ENCODE measurements at regions not wholly inside any gene's neighbourhood (a gene's known extent, or its start where the extent isn't known, plus 50 kb on each side); places are given as distances from the start of the nearest gene placed in this dataset.
"Not testable (repeated sequence)": the region's sequence is repeated elsewhere in the genome, so short reads cannot be mapped to it uniquely, and the experiment has no call there.

DNA sequence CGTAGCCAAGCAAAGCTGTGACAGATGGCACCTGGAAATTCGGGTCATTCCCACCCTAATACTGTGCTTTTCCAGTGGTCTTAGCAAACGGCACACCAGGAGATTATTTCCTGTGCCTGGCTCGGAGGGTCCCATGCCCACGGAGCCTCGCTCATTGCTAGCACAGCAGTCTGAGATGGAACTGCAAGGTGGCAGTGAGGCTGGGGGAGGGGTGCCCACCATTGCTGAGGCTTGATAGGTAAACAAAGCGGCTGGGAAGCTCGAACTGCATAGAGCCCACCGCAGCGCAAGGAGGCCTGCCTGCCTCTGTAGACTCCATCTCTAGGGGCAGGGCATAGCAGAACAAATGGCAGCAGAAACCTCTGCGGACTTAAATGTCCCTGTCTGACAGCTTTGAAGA, 942.8 kb downstream of the METTL15 start:
- H3K9me3 Mint-ChIP-seq, result peaks cover 6 to 21% (median 14%) of the 10 kb centered on the region in 7 donors
- not testable (repeated sequence) for H3K27ac Mint-ChIP-seq; DNase-seq; H3K27me3 Mint-ChIP-seq; H3K4me1 Mint-ChIP-seq; H3K36me3 Mint-ChIP-seq; ATAC-seq (ENCODE audit: low read depth in 2 of 2); H3K4me3 Mint-ChIP-seq

DNA sequence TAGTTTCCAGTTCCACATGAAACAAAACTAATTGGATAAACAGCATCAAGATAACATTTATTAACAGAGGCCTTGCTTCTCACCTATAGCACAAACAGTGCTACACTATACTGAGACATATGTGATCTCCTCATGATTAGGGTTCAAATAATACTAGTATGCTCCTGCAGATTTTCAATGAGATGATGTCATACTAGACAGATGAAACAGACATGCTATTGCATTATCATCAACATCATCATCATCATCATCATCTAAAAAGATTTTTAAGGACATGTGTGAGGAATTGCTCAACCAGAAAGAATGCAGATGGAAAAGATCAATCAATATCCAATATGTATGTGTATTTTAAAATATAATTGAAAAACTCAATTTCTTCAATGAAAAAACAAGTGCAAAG, 932.3 kb downstream of the METTL15 start:
- no peak for ATAC-seq (ENCODE audit: low read depth in 2 of 2)
- no peak overlapping the region for H3K4me3 Mint-ChIP-seq

DNA sequence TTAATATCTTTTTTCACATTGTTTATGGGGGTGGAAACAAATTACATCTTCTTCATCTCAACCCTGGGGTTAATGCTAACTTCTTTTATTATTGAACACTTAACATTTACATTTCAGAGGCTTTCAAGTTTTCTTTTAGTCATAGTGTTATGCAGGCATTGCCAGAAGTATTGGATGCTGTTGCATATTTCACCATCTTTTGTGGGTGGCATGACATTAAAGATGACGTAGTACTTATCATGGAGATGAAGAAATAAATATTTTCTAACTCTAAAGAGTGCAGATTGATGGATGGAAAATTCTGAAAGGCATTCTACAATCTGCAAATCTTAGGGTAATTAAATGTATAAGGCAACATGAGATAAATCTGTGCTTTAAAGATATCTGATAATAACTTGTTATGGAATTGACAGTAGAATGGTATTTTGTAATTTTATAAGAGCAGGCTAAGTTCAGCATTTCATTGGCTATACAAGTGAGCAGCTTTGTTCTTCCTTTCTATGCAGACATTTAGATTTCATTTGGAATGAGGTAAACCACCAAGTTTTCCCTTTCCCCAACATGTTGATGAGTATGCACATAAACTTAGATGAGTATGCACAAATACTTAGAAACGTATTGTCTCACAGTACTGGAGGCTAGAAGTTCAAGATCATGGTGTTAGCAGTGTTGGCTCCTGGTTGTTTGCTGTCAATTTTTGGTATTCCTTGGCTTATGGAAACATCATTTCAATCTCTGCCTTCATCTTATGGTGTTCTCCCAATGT, 924.4 kb downstream of the METTL15 start:
- H3K4me3 Mint-ChIP-seq, result no peak overlapping the region
- H3K9me3 Mint-ChIP-seq, result peaks cover 3 to 19% (median 11%) of the 10 kb centered on the region in 7 donors
- no peaks in the 10 kb centered on the region for H3K36me3 Mint-ChIP-seq
- no peaks in the 10 kb centered on the region for H3K27me3 Mint-ChIP-seq
- no peak overlapping the region for H3K27ac Mint-ChIP-seq
- no peak for DNase-seq
- no peaks in the 10 kb centered on the region for H3K4me1 Mint-ChIP-seq
- no peak for ATAC-seq (ENCODE audit: low read depth in 2 of 2)

More for the DNA sequence above, 932.3 kb downstream of the METTL15 start:
- peaks cover 0 to 13% (median 7%) of the 10 kb centered on the region in 7 donors for H3K9me3 Mint-ChIP-seq
- no peak overlapping the region for H3K27ac Mint-ChIP-seq
- no peaks in the 10 kb centered on the region for H3K36me3 Mint-ChIP-seq
- no peak for DNase-seq
- H3K4me1 Mint-ChIP-seq, result no peaks in the 10 kb centered on the region
- H3K27me3 Mint-ChIP-seq, result no peaks in the 10 kb centered on the region

DNA sequence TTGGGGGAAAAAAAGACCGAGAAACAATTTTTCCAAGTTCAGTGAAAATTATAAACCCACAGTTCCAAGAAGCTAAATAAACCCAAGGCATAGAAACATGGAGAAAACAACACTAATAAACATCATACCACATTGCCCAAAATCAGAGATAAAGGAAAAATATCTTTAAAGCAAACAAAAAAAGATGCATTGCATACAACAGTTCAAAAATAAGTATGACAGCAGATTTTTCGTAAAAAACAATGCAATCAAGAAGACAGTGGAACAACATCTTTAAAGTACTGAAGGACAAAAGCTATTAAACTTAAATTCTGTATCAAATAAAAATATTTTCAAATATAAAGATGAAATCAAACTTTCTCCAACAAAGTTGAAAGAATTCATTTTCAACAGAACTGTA, 921.3 kb downstream of the METTL15 start:
- Mint-ChIP-seq H3K27me3 (no peaks in the 10 kb centered on the region), H3K4me3 (no peak overlapping the region), H3K4me1 (no peaks in the 10 kb centered on the region), H3K27ac (no peak overlapping the region), H3K36me3 (no peaks in the 10 kb centered on the region), H3K9me3 (peaks cover 3 to 30% (median 11%) of the 10 kb centered on the region in 7 donors)
- ATAC-seq (ENCODE audit: low read depth in 2 of 2), result no peak
- DNase-seq, result no peak

DNA sequence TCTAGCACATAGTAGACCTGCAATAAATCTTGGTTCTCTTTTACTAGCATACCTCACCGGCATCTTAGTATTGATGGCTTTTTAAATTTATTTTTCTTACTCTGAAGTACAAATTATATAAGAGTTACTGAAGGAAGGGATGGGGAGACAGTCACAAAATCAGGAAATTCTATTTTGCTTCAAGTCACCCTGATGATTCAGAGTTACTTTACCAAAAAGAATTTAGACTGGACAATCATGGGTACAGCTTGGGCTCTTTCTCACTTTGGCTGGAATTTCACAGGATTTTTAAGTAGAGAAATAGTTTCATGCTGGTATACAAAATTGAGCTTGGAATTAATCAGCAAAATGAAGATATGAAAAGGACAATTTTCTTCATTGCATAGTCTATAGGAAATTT, 919.2 kb downstream of the METTL15 start:
- Mint-ChIP-seq H3K27me3 (no peaks in the 10 kb centered on the region), H3K27ac (no peak overlapping the region), H3K36me3 (no peaks in the 10 kb centered on the region), H3K4me3 (no peak overlapping the region), H3K9me3 (peaks cover 3 to 30% (median 12%) of the 10 kb centered on the region in 7 donors), H3K4me1 (no peaks in the 10 kb centered on the region)
- DNase-seq (no peak), ATAC-seq (ENCODE audit: low read depth in 2 of 2) (no peak)

DNA sequence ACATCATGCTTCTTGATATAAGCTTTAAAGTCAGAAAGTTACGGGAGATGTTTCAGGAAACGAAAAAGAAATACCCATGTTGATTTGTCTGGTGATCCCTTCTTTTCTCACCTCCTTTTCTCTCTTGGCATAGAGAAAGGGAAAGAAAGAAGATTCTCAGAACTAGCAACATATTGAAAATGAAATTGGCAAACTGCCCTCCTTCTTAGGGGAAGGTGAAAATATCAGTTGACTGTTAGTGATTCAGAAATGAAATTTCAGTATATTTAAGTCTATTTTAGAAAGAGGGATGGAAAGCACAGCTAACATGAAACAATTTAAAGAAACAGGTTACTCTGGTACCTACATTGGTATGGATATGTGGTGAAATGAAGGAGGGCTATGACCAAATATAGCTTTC, 918.1 kb downstream of the METTL15 start:
- Mint-ChIP-seq H3K27me3 (no peaks in the 10 kb centered on the region), H3K9me3 (peaks cover 3 to 30% (median 12%) of the 10 kb centered on the region in 7 donors), H3K36me3 (no peaks in the 10 kb centered on the region), H3K27ac (no peak overlapping the region), H3K4me3 (no peak overlapping the region), H3K4me1 (no peaks in the 10 kb centered on the region)
- DNase-seq, result no peak
- ATAC-seq (ENCODE audit: low read depth in 2 of 2), result no peak

DNA sequence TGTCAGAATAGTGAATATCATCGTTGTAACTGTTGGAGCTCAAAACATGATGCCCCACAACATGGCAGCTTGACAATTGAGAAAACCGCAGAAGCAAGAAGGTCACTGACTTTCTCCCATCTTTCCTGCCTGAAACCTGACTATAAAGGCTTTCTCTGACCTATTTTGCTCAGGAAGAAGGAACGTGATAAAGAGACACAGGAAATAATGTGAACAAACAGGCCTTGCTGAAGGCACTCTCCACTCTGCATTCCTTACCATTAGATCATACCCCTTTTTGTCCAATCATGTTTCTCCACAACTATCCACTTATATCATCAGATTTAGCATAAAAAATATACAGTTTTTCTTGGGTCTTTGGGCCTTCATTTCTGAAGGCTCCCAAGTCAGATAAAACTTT, 916.8 kb downstream of the METTL15 start:
- ATAC-seq (ENCODE audit: low read depth in 2 of 2) (no peak), DNase-seq (no peak)
- Mint-ChIP-seq H3K4me1 (no peaks in the 10 kb centered on the region), H3K4me3 (no peak overlapping the region), H3K36me3 (no peaks in the 10 kb centered on the region), H3K9me3 (peaks cover 3 to 24% (median 12%) of the 10 kb centered on the region in 7 donors), H3K27me3 (no peaks in the 10 kb centered on the region), H3K27ac (no peak overlapping the region)

DNA sequence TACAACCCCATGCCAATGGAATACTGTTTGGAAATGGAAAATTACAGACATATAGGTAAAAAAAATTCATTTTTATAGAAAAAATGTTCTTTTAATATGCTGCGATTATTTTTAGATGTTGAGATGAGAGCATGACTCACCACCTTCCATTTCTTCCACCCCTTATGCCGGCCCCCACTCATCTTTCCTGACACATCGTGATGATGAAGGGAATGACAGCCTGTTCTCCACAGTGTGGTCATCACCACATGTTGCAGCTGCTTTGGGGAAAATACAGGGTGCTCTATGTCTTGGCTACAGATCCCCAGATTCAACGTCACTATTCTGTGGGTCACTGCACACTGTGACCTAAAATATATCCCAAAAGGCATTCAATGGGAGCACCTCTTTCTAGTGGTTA, 916.2 kb downstream of the METTL15 start:
- Mint-ChIP-seq H3K9me3 (peaks cover 2 to 18% (median 11%) of the 10 kb centered on the region in 7 donors), H3K36me3 (no peaks in the 10 kb centered on the region), H3K4me3 (no peak overlapping the region), H3K27me3 (no peaks in the 10 kb centered on the region), H3K27ac (no peak overlapping the region), H3K4me1 (no peaks in the 10 kb centered on the region)
- ATAC-seq (ENCODE audit: low read depth in 2 of 2) (no peak), DNase-seq (no peak)

DNA sequence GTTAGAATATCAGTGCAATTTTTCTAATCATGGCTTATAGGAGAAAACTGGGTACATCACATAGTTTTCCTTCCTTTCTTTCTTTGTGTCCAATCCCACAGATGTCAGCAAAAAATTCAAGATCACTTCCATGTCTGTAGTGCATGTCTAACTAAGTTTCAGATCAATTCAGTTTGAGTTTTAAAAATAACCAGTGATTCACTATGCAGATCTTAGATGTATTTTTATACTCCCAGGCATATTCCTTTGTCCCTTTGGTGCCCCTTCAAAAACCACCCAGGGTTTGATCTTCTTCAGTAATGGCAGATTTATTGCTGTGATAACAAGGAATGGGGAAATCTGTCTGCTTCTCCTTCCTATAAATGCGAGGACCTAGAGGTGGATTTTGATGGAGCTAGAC, 915.6 kb downstream of the METTL15 start:
- DNase-seq, result no peak
- no peaks in the 10 kb centered on the region for H3K4me1 Mint-ChIP-seq

DNA sequence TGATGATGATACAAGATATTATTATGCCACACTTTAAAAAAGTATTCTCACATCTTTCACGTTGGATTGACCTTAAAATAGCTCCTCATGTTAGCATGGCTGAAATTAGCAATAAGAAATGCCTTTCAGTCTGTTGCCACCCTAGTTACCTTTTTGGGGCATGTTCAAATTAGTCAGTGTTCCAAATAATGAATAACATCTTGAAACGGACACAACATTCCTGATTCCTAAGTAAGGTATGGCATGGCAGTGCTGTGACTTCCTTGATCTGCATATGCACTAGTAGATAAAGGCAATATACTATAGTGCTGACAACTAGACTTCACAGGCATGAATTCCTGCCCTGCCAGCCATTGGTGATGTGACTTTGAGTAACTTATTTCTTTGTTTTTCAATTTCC, 914.5 kb downstream of the METTL15 start:
- Mint-ChIP-seq H3K36me3 (no peaks in the 10 kb centered on the region), H3K4me3 (no peak overlapping the region), H3K4me1 (no peaks in the 10 kb centered on the region), H3K27me3 (no peaks in the 10 kb centered on the region), H3K9me3 (peaks cover 0 to 11% (median 4%) of the 10 kb centered on the region in 7 donors), H3K27ac (no peak overlapping the region)
- no peak for DNase-seq
- ATAC-seq (ENCODE audit: low read depth in 2 of 2), result no peak

More for the DNA sequence above, 915.6 kb downstream of the METTL15 start:
- no peak overlapping the region for H3K4me3 Mint-ChIP-seq
- no peak overlapping the region for H3K27ac Mint-ChIP-seq
- H3K36me3 Mint-ChIP-seq, result no peaks in the 10 kb centered on the region
- H3K27me3 Mint-ChIP-seq, result no peaks in the 10 kb centered on the region
- no peak for ATAC-seq (ENCODE audit: low read depth in 2 of 2)
- peaks cover 2 to 11% (median 5%) of the 10 kb centered on the region in 7 donors for H3K9me3 Mint-ChIP-seq

DNA sequence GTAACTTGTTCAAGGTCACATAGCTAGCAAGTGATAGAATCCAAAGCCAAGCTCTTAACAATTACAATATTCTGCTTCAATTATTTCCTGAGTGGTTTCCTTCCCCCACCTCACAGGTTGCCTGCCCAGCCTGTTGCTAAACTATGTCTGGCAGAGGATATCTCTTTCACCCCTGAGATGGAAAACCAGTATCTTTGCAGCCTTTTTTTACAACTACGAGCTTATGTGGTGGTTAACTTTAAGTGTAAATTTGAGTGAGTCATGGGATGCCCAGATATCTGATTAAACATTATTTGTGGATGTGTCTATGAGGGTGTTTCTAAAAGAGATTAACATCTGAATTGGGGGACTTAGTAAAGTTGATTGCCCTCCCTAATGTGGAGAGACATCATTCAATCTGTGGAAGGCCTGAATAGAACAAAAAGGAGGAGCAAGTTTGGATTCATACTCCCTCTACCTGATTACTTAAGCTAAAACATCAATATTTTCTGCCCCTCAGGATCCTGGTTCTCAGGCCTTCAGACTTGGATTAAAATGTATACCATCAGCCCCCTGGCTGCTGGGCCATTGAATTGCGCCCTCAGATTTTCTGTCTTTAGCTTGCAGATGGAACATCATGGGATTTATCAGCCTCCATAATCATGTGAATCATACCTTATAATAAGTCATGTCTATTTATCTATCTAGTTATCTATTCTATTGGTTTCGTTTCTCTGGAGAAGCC, 911.9 kb downstream of the METTL15 start:
- H3K4me3 Mint-ChIP-seq, result no peak overlapping the region

DNA sequence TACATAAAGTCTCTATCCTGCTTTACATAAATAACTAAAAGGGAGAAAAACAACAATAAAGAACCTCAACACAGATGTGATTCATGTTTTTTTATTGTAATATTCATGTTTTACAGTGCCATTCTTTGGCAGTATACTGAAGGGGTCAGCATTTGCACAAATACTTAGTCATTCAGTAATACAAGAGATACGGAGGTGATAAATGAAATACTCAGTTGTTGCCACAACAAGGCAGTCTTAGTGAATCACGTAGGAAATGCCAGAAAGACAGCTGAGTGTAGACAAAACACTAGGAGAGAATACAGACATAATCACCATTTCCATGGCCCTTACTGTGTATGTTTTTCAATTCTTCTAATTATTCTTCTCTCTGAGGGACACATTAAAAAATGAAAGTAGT, 910.4 kb downstream of the METTL15 start:
- Mint-ChIP-seq H3K27ac (no peak overlapping the region), H3K27me3 (no peaks in the 10 kb centered on the region), H3K9me3 (peaks cover 0 to 4% (median 0%) of the 10 kb centered on the region in 7 donors), H3K36me3 (no peaks in the 10 kb centered on the region), H3K4me1 (no peaks in the 10 kb centered on the region), H3K4me3 (no peak overlapping the region)
- ATAC-seq (ENCODE audit: low read depth in 2 of 2) (no peak), DNase-seq (no peak)

More for the DNA sequence above, 911.9 kb downstream of the METTL15 start:
- Mint-ChIP-seq H3K27me3 (no peaks in the 10 kb centered on the region), H3K27ac (no peak overlapping the region), H3K9me3 (peaks cover 0 to 4% (median 2%) of the 10 kb centered on the region in 7 donors), H3K4me1 (no peaks in the 10 kb centered on the region), H3K36me3 (no peaks in the 10 kb centered on the region)
- no peak for DNase-seq
- ATAC-seq (ENCODE audit: low read depth in 2 of 2), result no peak

DNA sequence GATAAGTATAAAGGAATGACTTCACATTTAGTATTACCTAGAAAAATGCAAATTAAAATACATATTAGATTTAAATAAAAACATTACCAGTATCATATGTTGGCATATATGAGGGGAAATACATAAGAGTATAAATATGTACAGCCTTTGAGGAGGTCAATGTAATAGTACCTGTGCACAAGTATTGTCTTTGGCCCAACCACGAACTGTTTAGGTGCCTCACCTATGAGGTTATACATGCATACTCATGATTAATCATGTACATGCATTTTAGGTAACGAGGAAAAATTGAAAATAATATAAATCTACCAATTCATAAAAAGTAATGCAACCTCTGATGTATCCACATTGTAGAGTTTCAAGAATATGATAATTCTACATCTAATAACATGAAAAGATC, 909.8 kb downstream of the METTL15 start:
- ATAC-seq (ENCODE audit: low read depth in 2 of 2) (no peak), DNase-seq (no peak)
- no peaks in the 10 kb centered on the region for H3K36me3 Mint-ChIP-seq
- H3K4me1 Mint-ChIP-seq, result no peaks in the 10 kb centered on the region
- no peaks in the 10 kb centered on the region for H3K27me3 Mint-ChIP-seq
- H3K27ac Mint-ChIP-seq, result no peak overlapping the region
- peaks cover 0 to 4% (median 0%) of the 10 kb centered on the region in 7 donors for H3K9me3 Mint-ChIP-seq
- H3K4me3 Mint-ChIP-seq, result no peak overlapping the region

DNA sequence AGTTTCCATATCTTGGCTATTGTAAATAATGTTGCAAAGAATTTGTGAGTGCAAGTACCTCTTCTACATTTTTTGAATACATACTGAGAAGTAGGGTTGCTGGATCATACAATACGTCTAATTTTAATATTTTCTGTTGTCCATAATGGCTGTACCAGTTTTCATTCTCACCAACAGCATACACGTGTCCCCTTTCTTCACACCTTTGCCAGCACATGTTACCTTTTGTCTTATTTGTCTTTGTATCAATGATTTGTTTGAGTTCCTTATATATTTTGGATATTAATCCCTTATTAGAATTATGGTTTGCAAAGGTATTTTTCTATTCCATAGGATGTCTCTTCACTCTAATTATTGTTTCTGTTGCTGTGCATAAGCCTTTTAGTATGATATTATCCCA, 904.3 kb downstream of the METTL15 start:
- Mint-ChIP-seq H3K27ac (no peak overlapping the region), H3K4me3 (no peak overlapping the region), H3K9me3 (peaks cover 0 to 3% (median 0%) of the 10 kb centered on the region in 7 donors), H3K4me1 (no peaks in the 10 kb centered on the region), H3K27me3 (no peaks in the 10 kb centered on the region), H3K36me3 (no peaks in the 10 kb centered on the region)
- no peak for DNase-seq
- ATAC-seq (ENCODE audit: low read depth in 2 of 2), result no peak
